SU-DHL-6 (cell line): ENCODE measurements at regions not wholly inside any gene's neighbourhood (a gene's known extent, or its start where the extent isn't known, plus 50 kb on each side); places are given as distances from the start of the nearest gene placed in this dataset.

Experiments used
- H2AFZ ChIP-seq: fragments of 200-600 bp; sonication (generic); 2 replicates; pipeline ENCODE4 v1.6.1; 2014; ENCODE audit warnings: low read depth, mild to moderate bottlenecking, moderate library complexity, mixed read lengths, antibody characterized with exemption, low read length; ENCODE audit not compliant: severe bottlenecking
- H3F3A ChIP-seq: fragments of 200-600 bp; shearing (Covaris generic); 2 replicates; pipeline ENCODE4 v1.6.0; 2016; ENCODE audit warnings: antibody characterized with exemption, mild to moderate bottlenecking; ENCODE audit not compliant: insufficient read depth
- H3K27ac ChIP-seq: fragments of 200-600 bp; sonication (generic); 2 replicates; pipeline ENCODE4 v1.5.1; 2016; ENCODE audit warnings: low read depth, mild to moderate bottlenecking, low read length, moderate library complexity, mixed read lengths
- H3K27me3 ChIP-seq: fragments of 200-600 bp; sonication (generic), shearing (Covaris generic); 2 replicates; pipeline ENCODE4 v1.6.0; 2014; ENCODE audit warnings: mild to moderate bottlenecking, low read length
- H3K36me3 ChIP-seq: fragments of 200-600 bp; sonication (generic); 2 replicates; pipeline ENCODE4 v1.6.1; 2014; ENCODE audit warnings: mild to moderate bottlenecking, low read length, mixed read lengths
- H3K4me2 ChIP-seq: fragments of 300-600, 200-600 bp; shearing (Covaris generic), sonication (generic); 2 replicates; pipeline ENCODE4 v1.6.0; 2014; ENCODE audit warnings: low read length, low read depth, mild to moderate bottlenecking; ENCODE audit not compliant: poor library complexity, severe bottlenecking
- H3K4me3 ChIP-seq: fragments of 200-600 bp; sonication (generic); 2 replicates; pipeline ENCODE4 v1.5.1; 2014; ENCODE audit warnings: antibody characterized with exemption, low read length, mild to moderate bottlenecking, mixed read lengths; ENCODE audit not compliant: insufficient read depth, poor library complexity, severe bottlenecking
- H3K79me2 ChIP-seq: fragments of 200-600 bp; sonication (generic); 2 replicates; pipeline ENCODE4 v1.6.1; 2014; ENCODE audit warnings: mild to moderate bottlenecking, low read length, moderate library complexity; ENCODE audit not compliant: insufficient read depth
- H3K9ac ChIP-seq: fragments of 200-600 bp; sonication (generic); 2 replicates; pipeline ENCODE4 v1.7.0; 2014; ENCODE audit warnings: mild to moderate bottlenecking, low read length
- H3K9me2 ChIP-seq: fragments of 200-600 bp; sonication (generic); replicated peaks from 2 replicates; pipeline ENCODE4 v1.6.1; 2014; ENCODE audit warnings: low read length; ENCODE audit not compliant: insufficient read depth
- H3K9me3 ChIP-seq: fragments of 200-600 bp; sonication (generic); 2 replicates; pipeline ENCODE4 v1.6.1; 2014; ENCODE audit warnings: low read length, mixed read lengths; ENCODE audit not compliant: insufficient read depth
- H4K20me1 ChIP-seq: fragments of 200-600 bp; sonication (generic); 2 replicates; pipeline ENCODE4 v1.6.1; 2014; ENCODE audit warnings: low read depth, mild to moderate bottlenecking, antibody characterized with exemption, low read length, moderate library complexity, mixed read lengths
- CTCF ChIP-seq: fragments of 200-600 bp; sonication (generic); IDR thresholded peaks from one replicate; pipeline ENCODE4 v1.5.1; 2017; ENCODE audit warnings: antibody characterized with exemption, mild to moderate bottlenecking, low read length, moderate library complexity; ENCODE audit not compliant: insufficient read depth, poor library complexity, severe bottlenecking
- EZH2phosphoT487 ChIP-seq: fragments of 200-600 bp; sonication (generic), shearing (Covaris generic); conservative IDR thresholded peaks from 2 replicates; pipeline ENCODE4 v1.6.1; 2018; ENCODE audit warnings: mild to moderate bottlenecking, antibody characterized with exemption, low read length, moderate library complexity, mixed read lengths

GRCh38 chr10:124151466-124152095, 58.2 kb upstream of the CHST15 start:
- Histone ChIP-seq H3F3A (no peaks in the 10 kb centered on the region), H3K9ac (no peak overlapping the region), H2AFZ (no peak overlapping the region), H3K27ac (no peak overlapping the region), H3K36me3 (no peaks in the 10 kb centered on the region), H4K20me1 (no peaks in the 10 kb centered on the region), H3K79me2 (no peaks in the 10 kb centered on the region), H3K9me3 (no peaks in the 10 kb centered on the region), H3K27me3 (no peaks in the 10 kb centered on the region), H3K4me2 (no peak overlapping the region), H3K4me3 (no peak overlapping the region), H3K9me2 (no peaks in the 10 kb centered on the region)
- TF ChIP-seq CTCF = no peak
- no peak for TF ChIP-seq EZH2phosphoT487

- Histone ChIP-seq H3F3A (no peaks in the 10 kb centered on the region), H3K4me2 (no peak overlapping the region), H3K9me2 (no peaks in the 10 kb centered on the region), H2AFZ (no peak overlapping the region), H3K4me3 (no peak overlapping the region), H3K9ac (no peak overlapping the region), H3K27ac (no peak overlapping the region), H3K79me2 (no peaks in the 10 kb centered on the region), H3K27me3 (no peaks in the 10 kb centered on the region), H3K36me3 (no peaks in the 10 kb centered on the region), H3K9me3 (no peaks in the 10 kb centered on the region), H4K20me1 (no peaks in the 10 kb centered on the region)
- TF ChIP-seq CTCF = no peak
- TF ChIP-seq EZH2phosphoT487 = no peak
Measured at GRCh38 chr10:124150807-124151417, 57.5 kb upstream of the CHST15 start.

- Histone ChIP-seq H3K27ac (no peak overlapping the region), H4K20me1 (no peaks in the 10 kb centered on the region), H3K9me2 (no peaks in the 10 kb centered on the region), H3K4me3 (no peak overlapping the region), H3K79me2 (no peaks in the 10 kb centered on the region), H3K9me3 (no peaks in the 10 kb centered on the region), H3K4me2 (no peak overlapping the region), H3K9ac (no peak overlapping the region), H3K36me3 (no peaks in the 10 kb centered on the region), H3K27me3 (no peaks in the 10 kb centered on the region), H2AFZ (no peak overlapping the region), H3F3A (no peaks in the 10 kb centered on the region)
- TF ChIP-seq EZH2phosphoT487 (no peak), CTCF (no peak)
Measured at GRCh38 chr10:124150189-124150806, 56.9 kb upstream of the CHST15 start.
